ENCODE measurements at regions not wholly inside any gene's neighbourhood (a gene's known extent, or its start where the extent isn't known, plus 50 kb on each side); places are given as distances from the start of the nearest gene placed in this dataset.

DNA sequence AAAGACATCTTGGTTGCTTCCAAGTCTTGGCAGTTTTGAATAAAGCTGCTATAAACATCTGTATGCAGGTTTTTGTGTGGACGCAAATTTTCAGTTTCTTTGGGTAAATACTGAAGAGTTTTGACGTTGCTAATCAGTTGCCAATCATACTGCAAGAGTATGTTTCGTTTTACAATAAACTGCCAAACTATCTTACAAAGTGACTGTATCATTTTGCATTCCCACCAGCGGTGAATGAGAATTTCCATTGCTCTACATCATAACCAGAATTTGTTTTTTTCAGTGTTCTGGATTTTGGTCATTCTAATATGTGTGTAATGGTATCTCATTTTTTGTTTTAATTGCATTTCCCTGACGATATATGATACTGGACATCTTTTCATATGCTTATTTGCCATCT lies 190.8 kb upstream of the PARP11 start:
- no peaks in the 10 kb centered on the region for H3K9me3 ChIP-seq
- H3K27me3 ChIP-seq = peaks cover 22% of the 10 kb centered on the region
- no peak for DNase-seq
- no peaks in the 10 kb centered on the region for H3K36me3 ChIP-seq
- H3K4me3 ChIP-seq = no peak overlapping the region

DNA sequence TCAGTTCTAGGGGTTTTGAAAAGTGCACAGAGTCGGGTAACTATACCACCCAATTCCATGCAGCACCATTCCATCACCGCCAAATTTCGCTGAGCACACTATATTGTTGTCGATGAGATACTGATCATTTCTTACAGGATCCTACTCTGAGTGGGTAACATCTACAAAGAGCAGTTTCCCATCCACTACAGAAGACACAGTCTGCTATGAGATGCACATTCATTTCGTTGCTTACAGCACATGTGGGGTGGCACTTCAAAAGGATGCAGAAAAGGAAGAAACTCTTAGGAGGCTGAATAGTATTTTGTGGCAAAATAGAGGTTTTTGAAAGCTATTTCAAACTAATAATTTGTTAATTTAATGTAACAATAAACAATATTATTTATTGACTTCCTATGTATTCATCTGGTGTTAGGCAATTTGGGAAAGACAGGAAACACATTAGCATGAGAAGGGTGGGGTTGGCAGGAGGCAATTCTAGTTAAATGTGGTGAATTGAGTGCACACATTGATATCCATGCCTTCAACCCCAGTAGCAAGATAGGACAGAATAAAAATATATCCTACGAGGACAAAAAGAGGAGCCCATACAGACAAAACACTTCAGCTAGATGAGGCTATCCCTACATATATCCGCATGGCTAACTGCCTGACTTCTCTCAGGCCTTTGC lies 186.8 kb upstream of the PARP11 start:
- peaks cover 18% of the 10 kb centered on the region for H3K27me3 ChIP-seq
- no peak overlapping the region for H3K4me3 ChIP-seq
- H3K9me3 ChIP-seq = no peaks in the 10 kb centered on the region

DNA sequence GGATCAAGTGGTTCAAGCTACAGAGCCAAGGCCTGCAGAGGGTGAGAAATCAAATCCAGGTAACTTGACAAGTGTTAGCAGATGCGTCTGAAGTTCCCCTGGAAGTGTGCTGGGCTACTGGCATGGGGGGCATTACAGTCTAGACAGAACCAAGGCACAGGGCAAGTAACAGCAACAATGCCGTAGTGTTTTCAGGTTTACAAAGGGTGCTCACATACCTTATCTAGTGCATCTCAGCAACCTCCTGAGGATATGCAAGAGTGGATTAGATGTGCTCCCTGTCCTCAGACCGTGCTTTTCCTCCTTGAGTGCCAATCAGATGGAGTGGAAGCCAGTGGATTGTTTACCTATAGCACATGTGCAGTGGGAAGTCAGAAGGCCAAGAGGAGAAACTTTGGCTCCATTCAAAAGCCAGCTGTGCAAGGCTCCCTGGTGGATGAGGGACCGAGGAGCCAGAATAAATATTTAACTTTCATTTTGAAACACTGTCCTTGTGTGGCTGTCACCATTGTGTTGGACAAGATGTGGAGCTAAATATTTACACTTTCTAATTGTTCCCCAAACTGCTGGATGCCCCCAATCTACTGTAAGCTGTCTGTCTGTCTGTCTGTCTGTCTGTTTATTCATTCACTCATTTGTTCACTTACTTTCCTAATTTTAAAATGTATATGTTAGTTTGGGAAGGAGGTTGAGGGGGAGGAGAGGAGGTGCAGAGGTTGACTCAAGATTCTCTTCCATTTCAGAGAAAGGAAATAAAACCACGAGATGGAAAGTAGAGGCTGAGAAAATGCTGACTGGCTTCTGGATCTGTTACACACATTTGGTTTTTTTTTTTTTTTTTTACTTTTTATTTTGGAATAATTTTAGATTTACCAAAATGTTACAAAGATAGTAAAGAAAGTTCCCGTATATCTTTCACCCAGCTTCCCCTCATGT lies 184.0 kb upstream of the PARP11 start:
- DNase-seq = no peak
- Histone ChIP-seq H3K36me3 (no peaks in the 10 kb centered on the region), H3K27me3 (peaks cover 9% of the 10 kb centered on the region), H3K9me3 (no peaks in the 10 kb centered on the region), H3K4me3 (no peak overlapping the region)

More for the DNA sequence above, 186.8 kb upstream of the PARP11 start:
- H3K36me3 ChIP-seq = no peaks in the 10 kb centered on the region
- DNase-seq = no peak

DNA sequence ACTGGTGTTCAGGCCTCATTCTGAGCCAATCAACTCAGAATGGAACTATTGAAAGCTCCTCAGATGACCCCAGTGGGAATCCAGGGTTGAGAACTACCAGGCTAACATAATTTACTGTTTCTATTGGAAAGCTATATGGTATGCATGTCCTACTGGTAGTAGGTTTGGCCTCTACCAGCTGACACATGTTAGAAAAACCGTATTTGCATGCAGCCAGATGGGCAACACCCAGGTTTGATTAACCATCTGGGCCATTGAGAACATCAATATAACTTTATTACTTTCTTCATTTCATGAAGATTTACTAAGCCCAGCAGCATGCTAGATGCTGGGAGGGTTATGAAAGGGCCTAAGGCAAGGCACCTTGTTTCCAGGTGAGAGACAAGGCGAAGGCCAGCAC lies 181.4 kb upstream of the PARP11 start:
- DNase-seq = no peak
- Histone ChIP-seq H3K27me3 (peaks cover 5% of the 10 kb centered on the region; the same call in 1 of the 2 replicates), H3K4me3 (no peak overlapping the region), H3K9me3 (no peaks in the 10 kb centered on the region), H3K36me3 (no peaks in the 10 kb centered on the region)

GRCh38 chr12:4052691-4053090 lies 179.5 kb upstream of the PARP11 start:
- DNase-seq = no peak
- no peak overlapping the region for H3K4me3 ChIP-seq

DNA sequence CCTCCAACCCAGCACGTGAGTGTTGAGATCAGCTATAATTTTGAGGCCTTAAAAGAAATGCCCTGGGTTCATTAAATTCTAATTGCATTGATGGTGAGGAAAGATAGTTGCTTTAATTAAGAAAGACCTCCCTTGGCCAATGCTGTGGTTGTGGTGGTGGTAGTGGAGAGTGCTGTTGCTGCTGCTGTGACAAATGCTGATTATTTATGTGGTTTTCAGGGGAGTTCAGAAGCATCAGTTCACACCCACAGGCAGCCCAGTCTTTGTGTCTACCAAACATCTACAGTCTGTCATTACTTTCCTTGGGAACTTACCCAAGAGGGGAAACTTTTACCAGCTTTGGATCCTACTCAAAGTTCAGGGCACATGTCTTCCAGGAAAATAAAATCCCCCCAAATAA lies 178.4 kb upstream of the PARP11 start:
- no peak overlapping the region for H3K4me3 ChIP-seq
- no peak for DNase-seq
- peaks cover 3% of the 10 kb centered on the region; the same call in 1 of the 2 replicates for H3K27me3 ChIP-seq
- no peaks in the 10 kb centered on the region for H3K9me3 ChIP-seq
- no peaks in the 10 kb centered on the region for H3K36me3 ChIP-seq

More at GRCh38 chr12:4052691-4053090, 179.5 kb upstream of the PARP11 start:
- Histone ChIP-seq H3K9me3 (no peaks in the 10 kb centered on the region), H3K27me3 (peaks cover 3% of the 10 kb centered on the region; the same call in 1 of the 2 replicates), H3K36me3 (no peaks in the 10 kb centered on the region)

- DNase-seq = no peak
- Histone ChIP-seq H3K36me3 (no peaks in the 10 kb centered on the region), H3K27me3 (peaks cover 3% of the 10 kb centered on the region; the same call in 1 of the 2 replicates)
Observed at GRCh38 chr12:4050340-4050739, 177.1 kb upstream of the PARP11 start.

GRCh38 chr12:4049298-4050080 lies 176.3 kb upstream of the PARP11 start:
- no peak for DNase-seq
- Histone ChIP-seq H3K4me3 (no peak overlapping the region), H3K9me3 (no peaks in the 10 kb centered on the region), H3K36me3 (no peaks in the 10 kb centered on the region), H3K27me3 (peaks cover 3% of the 10 kb centered on the region; the same call in 1 of the 2 replicates)

More at GRCh38 chr12:4050340-4050739, 177.1 kb upstream of the PARP11 start:
- no peaks in the 10 kb centered on the region for H3K9me3 ChIP-seq
- no peak overlapping the region for H3K4me3 ChIP-seq

DNA sequence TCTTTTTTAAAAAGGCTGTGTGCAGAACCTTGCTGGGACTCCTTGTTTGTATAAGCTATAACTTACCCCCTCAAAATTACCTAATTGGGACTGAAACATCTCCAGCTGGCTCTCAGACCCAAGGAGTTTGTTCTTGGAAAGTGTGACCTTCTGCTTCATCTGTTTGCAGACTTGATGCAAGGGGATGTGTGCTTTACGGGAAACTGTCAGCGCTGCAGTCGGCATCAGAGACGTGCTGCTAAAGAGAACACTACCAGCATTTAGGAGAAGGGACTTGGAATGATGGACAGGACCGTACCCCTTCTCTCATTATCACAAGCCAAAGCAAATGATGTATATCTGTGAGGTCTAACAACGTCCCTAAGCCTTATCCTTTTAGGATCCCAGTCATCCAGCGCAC lies 174.2 kb upstream of the PARP11 start:
- 0 out of 2 replicates have a peak, but pooled peaks cover 3% of the 10 kb centered on the region for H3K27me3 ChIP-seq
- DNase-seq = no peak
- H3K36me3 ChIP-seq = no peaks in the 10 kb centered on the region
- no peak overlapping the region for H3K4me3 ChIP-seq
- no peaks in the 10 kb centered on the region for H3K9me3 ChIP-seq

DNA sequence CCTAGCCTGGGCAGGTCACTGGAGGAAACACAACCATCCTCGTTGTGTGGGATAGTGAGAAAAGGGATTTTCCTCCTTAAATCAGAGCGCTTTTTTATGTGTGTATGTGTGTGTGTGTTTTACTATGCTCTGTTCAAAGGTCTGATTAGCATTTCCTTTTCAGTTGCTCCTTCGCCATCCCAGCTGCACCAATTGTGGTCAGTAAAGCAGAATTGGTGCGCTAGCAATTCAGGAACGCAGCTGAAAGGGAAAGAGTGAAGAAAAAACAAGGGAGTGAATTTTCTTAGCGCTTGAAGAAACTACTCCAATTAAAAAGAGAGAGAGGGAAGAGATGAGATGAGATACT lies 173.3 kb upstream of the PARP11 start:
- no peak overlapping the region for H3K4me3 ChIP-seq
- no peaks in the 10 kb centered on the region for H3K9me3 ChIP-seq
- no peaks in the 10 kb centered on the region for H3K27me3 ChIP-seq
- no peak for DNase-seq
- no peaks in the 10 kb centered on the region for H3K36me3 ChIP-seq

DNA sequence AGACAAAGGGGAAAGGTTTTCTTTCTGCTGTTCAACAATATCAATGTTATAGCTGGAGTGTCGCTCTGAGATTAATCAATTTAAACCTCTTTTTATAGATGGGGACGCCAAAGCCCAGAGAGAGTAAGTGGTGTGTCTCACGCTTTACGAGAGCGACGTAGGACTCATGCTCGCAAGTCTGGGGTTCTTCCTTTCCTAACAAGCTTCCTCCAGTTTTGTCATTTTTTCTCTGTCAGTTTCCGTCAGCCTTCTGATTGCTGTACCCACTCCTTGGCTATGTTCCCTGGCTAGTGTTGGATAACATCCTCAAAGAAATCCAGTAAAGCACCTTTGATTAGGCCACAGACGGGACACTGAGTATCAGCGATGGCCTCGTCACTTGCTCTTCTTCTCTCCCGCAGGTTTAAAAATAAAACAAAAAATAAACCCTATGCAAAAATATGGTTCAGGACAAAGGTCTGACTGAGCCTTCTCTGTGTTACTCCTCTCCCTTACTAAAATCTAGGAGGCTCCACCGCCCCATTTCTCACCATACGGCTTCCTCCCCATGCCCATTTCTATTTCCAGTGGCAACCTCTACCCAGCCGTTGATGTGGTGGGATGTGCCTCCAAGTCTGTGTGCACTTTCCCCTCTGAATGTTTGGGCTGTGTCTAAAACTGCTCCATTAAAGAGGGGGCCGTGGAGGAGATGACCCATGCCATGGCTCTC lies 172.7 kb upstream of the PARP11 start:
- Histone ChIP-seq H3K9me3 (no peaks in the 10 kb centered on the region), H3K4me3 (no peak overlapping the region), H3K36me3 (no peaks in the 10 kb centered on the region), H3K27me3 (no peaks in the 10 kb centered on the region)
- no peak for DNase-seq

DNA sequence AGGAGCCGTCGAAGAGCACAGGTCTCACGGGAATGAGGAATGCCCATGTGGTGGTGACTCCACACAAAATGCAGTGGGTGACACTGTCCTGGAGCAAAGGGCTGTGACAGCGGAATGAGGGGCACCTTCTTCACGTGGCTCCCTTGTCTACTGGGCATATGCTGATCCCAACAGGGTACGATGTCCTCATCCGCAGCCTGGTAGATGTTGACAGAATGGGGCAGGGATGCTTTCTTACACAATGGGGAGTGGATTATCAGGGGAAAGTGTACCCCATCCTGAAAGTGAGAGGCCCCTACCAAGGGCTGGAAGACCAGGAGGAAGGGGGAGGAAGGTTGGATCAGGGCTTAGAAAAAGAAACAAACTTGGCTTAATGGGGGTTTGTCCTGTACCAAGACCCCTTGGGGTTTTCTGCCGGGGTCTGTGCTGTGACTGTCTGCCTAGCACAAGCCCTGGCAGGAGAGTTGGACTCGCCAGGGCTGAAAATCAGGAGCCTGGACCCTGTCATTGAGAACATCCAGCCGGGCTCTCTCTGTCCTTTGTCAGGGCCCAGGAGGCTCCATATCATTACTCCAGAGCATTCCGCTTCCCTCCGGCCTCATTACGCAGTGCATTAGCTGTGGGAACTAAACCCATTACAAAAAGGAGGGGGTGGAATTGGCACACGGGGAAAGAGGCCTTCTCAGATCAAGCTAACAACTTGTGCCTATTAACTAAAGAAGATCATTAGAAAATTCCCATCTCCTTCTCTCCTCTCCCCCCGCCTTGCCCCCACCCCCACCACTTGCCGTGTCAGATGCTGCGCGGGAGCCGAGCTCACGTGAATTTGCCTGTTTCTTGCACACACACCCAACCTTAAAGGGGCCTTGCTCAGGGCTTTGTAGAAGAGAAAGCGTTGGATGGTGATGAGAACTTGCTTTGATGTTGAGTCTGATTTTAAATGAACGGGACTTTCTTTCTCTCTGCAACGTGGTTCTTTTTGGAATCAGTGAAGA lies 171.8 kb upstream of the PARP11 start:
- Histone ChIP-seq H3K36me3 (no peaks in the 10 kb centered on the region), H3K9me3 (no peaks in the 10 kb centered on the region), H3K27me3 (no peaks in the 10 kb centered on the region), H3K4me3 (no peak overlapping the region)
- DNase-seq = no peak

GRCh38 chr12:4044101-4044500 lies 170.9 kb upstream of the PARP11 start:
- H3K4me3 ChIP-seq = no peak overlapping the region
- DNase-seq = no peak
- H3K9me3 ChIP-seq = no peaks in the 10 kb centered on the region
- no peaks in the 10 kb centered on the region for H3K27me3 ChIP-seq
- no peaks in the 10 kb centered on the region for H3K36me3 ChIP-seq

GRCh38 chr12:4041187-4041885 lies 168.1 kb upstream of the PARP11 start:
- H3K36me3 ChIP-seq = no peaks in the 10 kb centered on the region
- no peak for DNase-seq
- no peaks in the 10 kb centered on the region for H3K27me3 ChIP-seq
- no peak overlapping the region for H3K4me3 ChIP-seq
- H3K9me3 ChIP-seq = no peaks in the 10 kb centered on the region

- no peaks in the 10 kb centered on the region for H3K36me3 ChIP-seq
- H3K27me3 ChIP-seq = no peaks in the 10 kb centered on the region
- DNase-seq = no peak
- H3K9me3 ChIP-seq = no peaks in the 10 kb centered on the region
- no peak overlapping the region for H3K4me3 ChIP-seq
Observed at GRCh38 chr12:4039931-4040330, 166.7 kb upstream of the PARP11 start.

Measured in MG63 (cell line).